ENCODE measurements at regions not wholly inside any gene's neighbourhood (a gene's known extent, or its start where the extent isn't known, plus 50 kb on each side); places are given as distances from the start of the nearest gene placed in this dataset.

DNA sequence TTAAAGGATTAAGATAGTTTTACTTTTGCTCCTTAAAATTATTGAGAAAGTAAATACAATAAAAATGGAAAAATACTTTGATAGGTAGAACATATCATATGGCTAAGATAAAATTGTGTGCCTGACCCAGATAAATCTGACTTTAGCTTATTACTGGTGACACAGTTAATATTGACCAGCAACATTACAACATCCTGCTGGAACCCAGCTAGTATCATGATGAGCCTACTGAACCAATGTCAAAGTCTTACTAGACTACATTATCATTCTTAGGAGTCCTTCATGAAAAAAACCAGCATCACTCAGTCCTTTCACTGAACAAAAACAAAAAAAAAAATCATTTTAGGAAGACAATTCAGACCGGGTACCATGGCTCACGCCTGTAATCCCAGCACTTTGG is 164.8 kb upstream of the CDK1 start:
- H3K4me1 ChIP-seq (ENCODE audit: control insufficient read depth, insufficient read depth, low read length), result no peaks in the 10 kb centered on the region
- H3K4me1 Mint-ChIP-seq, result no peaks in the 10 kb centered on the region
- ATAC-seq, result no peak
- no peak overlapping the region for H3K27ac ChIP-seq (ENCODE audit: low read length)
- TF ChIP-seq, protein P1, sequence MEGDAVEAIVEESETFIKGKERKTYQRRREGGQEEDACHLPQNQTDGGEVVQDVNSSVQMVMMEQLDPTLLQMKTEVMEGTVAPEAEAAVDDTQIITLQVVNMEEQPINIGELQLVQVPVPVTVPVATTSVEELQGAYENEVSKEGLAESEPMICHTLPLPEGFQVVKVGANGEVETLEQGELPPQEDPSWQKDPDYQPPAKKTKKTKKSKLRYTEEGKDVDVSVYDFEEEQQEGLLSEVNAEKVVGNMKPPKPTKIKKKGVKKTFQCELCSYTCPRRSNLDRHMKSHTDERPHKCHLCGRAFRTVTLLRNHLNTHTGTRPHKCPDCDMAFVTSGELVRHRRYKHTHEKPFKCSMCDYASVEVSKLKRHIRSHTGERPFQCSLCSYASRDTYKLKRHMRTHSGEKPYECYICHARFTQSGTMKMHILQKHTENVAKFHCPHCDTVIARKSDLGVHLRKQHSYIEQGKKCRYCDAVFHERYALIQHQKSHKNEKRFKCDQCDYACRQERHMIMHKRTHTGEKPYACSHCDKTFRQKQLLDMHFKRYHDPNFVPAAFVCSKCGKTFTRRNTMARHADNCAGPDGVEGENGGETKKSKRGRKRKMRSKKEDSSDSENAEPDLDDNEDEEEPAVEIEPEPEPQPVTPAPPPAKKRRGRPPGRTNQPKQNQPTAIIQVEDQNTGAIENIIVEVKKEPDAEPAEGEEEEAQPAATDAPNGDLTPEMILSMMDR (IDR thresholded peaks at IDR 0.05), result no peak
- no peaks in the 10 kb centered on the region for H3K9me3 ChIP-seq (ENCODE audit: control insufficient read depth, insufficient read depth, low read length)
- no peak overlapping the region for H3K4me3 ChIP-seq (ENCODE audit: low read length)
- H3K4me3 Mint-ChIP-seq, result no peak overlapping the region
- no peak for DNase-seq
- H3K27ac Mint-ChIP-seq, result no peak overlapping the region
- H3K36me3 Mint-ChIP-seq, result no peaks in the 10 kb centered on the region
- no peaks in the 10 kb centered on the region for H3K9me3 Mint-ChIP-seq
- no peaks in the 10 kb centered on the region for H3K27me3 Mint-ChIP-seq (ENCODE audit: low read depth in 2 of 2)
- no peaks in the 10 kb centered on the region for H3K27me3 ChIP-seq (ENCODE audit: control insufficient read depth, insufficient read depth, low read length)
- H3K36me3 ChIP-seq (ENCODE audit: control insufficient read depth, insufficient read depth, low read length), result no peaks in the 10 kb centered on the region
- WGBS (ENCODE audit: insufficient coverage), result 97% methylated on average over 2 of the region's 2 CpGs
- intact Hi-C loops (cut with micrococcal nuclease), result no loop called here

DNA sequence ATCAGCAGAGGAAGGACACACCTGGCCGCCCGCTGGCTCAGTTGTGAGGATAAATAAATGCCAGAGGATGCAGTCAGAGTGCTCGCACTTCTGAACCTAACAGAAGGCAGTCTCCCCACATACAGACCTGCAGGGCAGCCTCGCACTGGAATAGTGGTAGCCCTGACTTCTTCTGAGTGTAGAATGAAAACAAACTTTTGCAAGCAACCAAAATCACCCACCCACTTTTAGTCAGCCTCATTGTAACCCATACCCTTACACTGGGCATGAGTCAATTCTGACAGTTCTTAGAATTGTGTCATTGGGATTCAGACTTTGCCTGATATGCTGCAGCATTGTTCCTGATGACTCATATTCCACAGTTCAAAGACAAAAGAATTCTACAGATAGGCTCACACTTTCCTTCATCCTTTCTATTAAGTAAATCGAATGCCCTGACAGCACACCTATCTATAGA is 167.0 kb upstream of the CDK1 start:
- Mint-ChIP-seq H3K4me1 (no peaks in the 10 kb centered on the region), H3K4me3 (no peak overlapping the region), H3K36me3 (no peaks in the 10 kb centered on the region), H3K9me3 (no peaks in the 10 kb centered on the region), H3K27ac (no peak overlapping the region), H3K27me3 (ENCODE audit: low read depth in 2 of 2) (no peaks in the 10 kb centered on the region)
- Histone ChIP-seq H3K4me3 (ENCODE audit: low read length) (no peak overlapping the region), H3K4me1 (ENCODE audit: control insufficient read depth, insufficient read depth, low read length) (no peaks in the 10 kb centered on the region), H3K27me3 (ENCODE audit: control insufficient read depth, insufficient read depth, low read length) (no peaks in the 10 kb centered on the region), H3K27ac (ENCODE audit: low read length) (no peak overlapping the region), H3K9me3 (ENCODE audit: control insufficient read depth, insufficient read depth, low read length) (no peaks in the 10 kb centered on the region), H3K36me3 (ENCODE audit: control insufficient read depth, insufficient read depth, low read length) (no peaks in the 10 kb centered on the region)
- no peak for DNase-seq
- no peak for ATAC-seq
- WGBS (ENCODE audit: insufficient coverage), result 78% methylated on average over 5 of the region's 5 CpGs
- TF ChIP-seq, protein P1 (IDR thresholded peaks at IDR 0.05), result no peak
- intact Hi-C loops (cut with micrococcal nuclease), result no loop called here

DNA sequence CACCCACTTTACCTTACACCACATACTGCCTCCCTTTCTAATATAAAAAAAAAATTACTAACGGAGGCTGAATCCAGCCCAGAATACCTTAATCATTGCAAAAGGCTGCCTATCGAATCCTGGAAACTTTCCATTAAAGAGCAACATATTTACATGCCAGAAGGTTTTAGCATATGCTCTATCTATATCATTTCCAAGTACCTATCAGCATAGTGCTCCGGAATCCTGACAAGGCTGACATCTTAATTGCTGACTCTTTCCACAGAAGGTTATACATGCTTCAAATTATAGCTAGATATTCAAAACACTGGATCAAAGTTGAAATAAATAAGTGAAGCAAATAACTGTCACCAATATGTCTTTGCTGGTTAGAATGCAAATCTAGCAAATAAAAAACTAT is 170.9 kb upstream of the CDK1 start:
- Mint-ChIP-seq H3K27me3 (ENCODE audit: low read depth in 2 of 2) (no peaks in the 10 kb centered on the region), H3K27ac (no peak overlapping the region), H3K4me3 (no peak overlapping the region), H3K9me3 (no peaks in the 10 kb centered on the region), H3K4me1 (no peaks in the 10 kb centered on the region), H3K36me3 (no peaks in the 10 kb centered on the region)
- no peaks in the 10 kb centered on the region for H3K36me3 ChIP-seq (ENCODE audit: control insufficient read depth, insufficient read depth, low read length)
- H3K4me1 ChIP-seq (ENCODE audit: control insufficient read depth, insufficient read depth, low read length), result no peaks in the 10 kb centered on the region
- DNase-seq (no peak), ATAC-seq (no peak)
- no peak overlapping the region for H3K27ac ChIP-seq (ENCODE audit: low read length)
- intact Hi-C loops (cut with micrococcal nuclease), result no loop called here
- no peaks in the 10 kb centered on the region for H3K27me3 ChIP-seq (ENCODE audit: control insufficient read depth, insufficient read depth, low read length)
- 86% methylated on average over 3 of the region's 3 CpGs for WGBS (ENCODE audit: insufficient coverage)
- H3K4me3 ChIP-seq (ENCODE audit: low read length), result no peak overlapping the region
- H3K9me3 ChIP-seq (ENCODE audit: control insufficient read depth, insufficient read depth, low read length), result no peaks in the 10 kb centered on the region
- TF ChIP-seq, protein P1 (IDR thresholded peaks at IDR 0.05), result no peak

DNA sequence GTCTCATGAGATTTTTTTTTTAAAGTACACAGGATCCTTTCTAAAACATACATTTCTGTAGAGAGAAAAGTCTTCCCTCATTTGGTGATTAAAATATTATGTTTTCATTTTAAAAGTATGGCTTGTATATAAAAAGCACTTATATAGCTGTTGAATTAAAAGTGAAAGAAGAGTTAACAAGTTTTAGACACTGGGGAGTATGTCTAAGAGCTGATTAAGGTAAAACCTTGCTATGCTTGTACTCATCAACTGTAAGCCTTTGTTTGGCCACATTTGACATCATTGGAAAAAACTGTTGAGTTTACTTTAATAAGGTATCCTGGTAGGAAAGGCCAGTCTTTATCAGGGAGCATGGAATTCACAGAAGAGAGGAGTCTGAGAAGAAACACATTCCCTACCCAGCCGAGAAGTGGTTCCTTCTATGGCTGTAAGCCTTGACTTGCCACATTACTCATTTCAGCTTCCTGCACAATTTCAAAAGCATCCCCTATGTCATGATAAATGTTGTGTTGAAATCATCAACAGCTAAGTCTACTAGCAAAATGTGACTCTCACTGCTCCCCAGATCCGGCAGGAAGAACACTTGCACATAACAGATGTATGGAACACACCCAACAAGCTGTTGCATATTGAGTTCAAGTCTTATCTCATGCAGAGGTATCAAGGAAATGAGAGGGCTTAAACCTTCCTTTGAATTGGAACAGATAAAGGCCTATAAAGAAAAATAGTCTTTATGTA is 171.8 kb upstream of the CDK1 start:
- H3K27me3 ChIP-seq (ENCODE audit: control insufficient read depth, insufficient read depth, low read length), result no peaks in the 10 kb centered on the region
- H3K27ac ChIP-seq (ENCODE audit: low read length), result no peak overlapping the region
- H3K27ac Mint-ChIP-seq, result no peak overlapping the region
- WGBS (ENCODE audit: insufficient coverage), result 33% methylated on average over 1 of the region's 2 CpGs
- H3K36me3 Mint-ChIP-seq, result no peaks in the 10 kb centered on the region
- DNase-seq, result no peak
- H3K27me3 Mint-ChIP-seq (ENCODE audit: low read depth in 2 of 2), result no peaks in the 10 kb centered on the region
- H3K4me1 Mint-ChIP-seq, result no peaks in the 10 kb centered on the region
- no peak overlapping the region for H3K4me3 ChIP-seq (ENCODE audit: low read length)
- no peak overlapping the region for H3K4me3 Mint-ChIP-seq
- no peaks in the 10 kb centered on the region for H3K9me3 Mint-ChIP-seq
- no peak for ATAC-seq
- TF ChIP-seq, protein P1 (IDR thresholded peaks at IDR 0.05), result no peak
- intact Hi-C loops (cut with micrococcal nuclease), result no loop called here
- no peaks in the 10 kb centered on the region for H3K36me3 ChIP-seq (ENCODE audit: control insufficient read depth, insufficient read depth, low read length)
- no peaks in the 10 kb centered on the region for H3K4me1 ChIP-seq (ENCODE audit: control insufficient read depth, insufficient read depth, low read length)
- no peaks in the 10 kb centered on the region for H3K9me3 ChIP-seq (ENCODE audit: control insufficient read depth, insufficient read depth, low read length)

Measured in natural killer cell (primary cell).